Thyroid gland (tissue), 4 donors: ENCODE measurements at regions not wholly inside any gene's neighbourhood (a gene's known extent, or its start where the extent isn't known, plus 50 kb on each side); places are given as distances from the start of the nearest gene placed in this dataset. TPM values are rescaled to one million over a fixed set of nuclear protein-coding genes. Genes with fewer than 3 reads are reported as not detected.

Experiments
- DNase-seq, 2 donors: peaks; one replicate each; pipeline ENCODE4 v3.0.0-alpha.2; 2019
- H3K27ac ChIP-seq, 3 donors: fragments of 200-600 bp; sonication (generic); 1 replicate in 2 of 3; 2 replicates in 1 of 3; pipeline ENCODE4 v1.5.1; 2016 to 2019; ENCODE audit warnings: mild to moderate bottlenecking in 1 of 3, moderate library complexity in 1 of 3
- H3K27me3 ChIP-seq: fragments of 200-600 bp; sonication (generic); one replicate; pipeline ENCODE4 v1.5.1; 2019
- H3K36me3 ChIP-seq, 2 donors: fragments of 200-600 bp; sonication (generic); one replicate each; pipeline ENCODE4 v1.5.1; 2016 to 2019
- H3K4me1 ChIP-seq, 2 donors: fragments of 200-600 bp; sonication (generic); one replicate each; pipeline ENCODE4 v1.5.1; 2017 to 2019
- H3K4me3 ChIP-seq, 3 donors: fragments of 200-600 bp; sonication (generic); replicated peaks in 1 of 3; 1 replicate in 2 of 3; 2 replicates in 1 of 3; pipeline ENCODE4 v1.5.1; 2016; ENCODE audit warnings: mild to moderate bottlenecking in 1 of 3
- H3K9me3 ChIP-seq: fragments of 200-600 bp; sonication (generic); one replicate; pipeline ENCODE4 v1.5.1; 2017
- CTCF ChIP-seq, 6 experiments: fragments of 200-600 bp in 3 of 6; fragments of 450-650 bp in 3 of 6; sonication (generic) in 3 of 6; IDR thresholded peaks; one replicate each; pipeline ENCODE4 v1.5.1; 2016 to 2019; ENCODE audit warnings: antibody characterized with exemption in 6 of 6, mild to moderate bottlenecking in 2 of 6, inconsistent platforms in 1 of 6, moderate library complexity in 1 of 6
- POLR2A ChIP-seq, 2 donors: fragments of 450-650 bp; IDR thresholded peaks; one replicate each; pipeline ENCODE4 v1.6.1; 2017; ENCODE audit warnings: antibody characterized with exemption in 2 of 2, mild to moderate bottlenecking in 2 of 2, moderate library complexity in 1 of 2
- WGBS, 2 donors: methylation state at CpG; one replicate each; pipeline ENCODE4 v1.1.5; 2017; 5-methylcytosine and 5-hydroxymethylcytosine counted together
- intact Hi-C: fragments of 100-400 bp; cut with DNase I; formaldehyde crosslinking; loops from one replicate; pipeline ENCODE4 v1.15.1; 2023
- small RNA-seq: library from RNA; depleted of rRNA; stranded (forward); fragments of <200 nt; gene quantifications from one replicate; pipeline ENCODE3, GENCODE V24; 2016

GRCh38 chrX:9414416-9414815 lies 50.4 kb upstream of the TBL1X start:
- no peaks in the 10 kb centered on the region for H3K9me3 ChIP-seq
- TF ChIP-seq POLR2A (IDR thresholded peaks at IDR 0.05), result no peak
- no peak for TF ChIP-seq CTCF (IDR thresholded peaks at IDR 0.05)
- intact Hi-C loops, result no loop called here
- H3K27me3 ChIP-seq, result no peaks in the 10 kb centered on the region
- no peaks in the 10 kb centered on the region for H3K4me1 ChIP-seq
- no peak for DNase-seq
- no peak overlapping the region for H3K4me3 ChIP-seq
- no peak overlapping the region for H3K27ac ChIP-seq
- no peaks in the 10 kb centered on the region for H3K36me3 ChIP-seq
- 83 to 85% methylated on average over 10 of the region's 10 CpGs for WGBS, 2 donors

Small RNA genes in the stretch of these regions (small RNA-seq; reads per million reads assigned to genes)
- gene AC119618.1 (not detected), gene RNA5SP499 (not detected)
